ENCODE measurements at regions not wholly inside any gene's neighbourhood (a gene's known extent, or its start where the extent isn't known, plus 50 kb on each side); places are given as distances from the start of the nearest gene placed in this dataset.

- TF ChIP-seq CTCF (conservative IDR thresholded peaks at IDR 0.05) (no peak), ZFX (IDR thresholded peaks at IDR 0.05) (no peak)
Observed at GRCh38 chr3:70612920-70613319, 300.5 kb upstream of the MDFIC2 start.

All from C4-2B (cell line).